NCI-H2029 (cell line): ENCODE measurements at regions not wholly inside any gene's neighbourhood (a gene's known extent, or its start where the extent isn't known, plus 50 kb on each side); places are given as distances from the start of the nearest gene placed in this dataset.
A peak's percentile ranks its signal among the peaks of the same experiment; 100 is the strongest.
"Not testable (repeated sequence)": the region's sequence is repeated elsewhere in the genome, so short reads cannot be mapped to it uniquely, and the experiment has no call there.

Source experiments
- DNase-seq: peaks from one replicate; lab custom pipeline; 2025; lab: John Stamatoyannopoulos, UW

DNA sequence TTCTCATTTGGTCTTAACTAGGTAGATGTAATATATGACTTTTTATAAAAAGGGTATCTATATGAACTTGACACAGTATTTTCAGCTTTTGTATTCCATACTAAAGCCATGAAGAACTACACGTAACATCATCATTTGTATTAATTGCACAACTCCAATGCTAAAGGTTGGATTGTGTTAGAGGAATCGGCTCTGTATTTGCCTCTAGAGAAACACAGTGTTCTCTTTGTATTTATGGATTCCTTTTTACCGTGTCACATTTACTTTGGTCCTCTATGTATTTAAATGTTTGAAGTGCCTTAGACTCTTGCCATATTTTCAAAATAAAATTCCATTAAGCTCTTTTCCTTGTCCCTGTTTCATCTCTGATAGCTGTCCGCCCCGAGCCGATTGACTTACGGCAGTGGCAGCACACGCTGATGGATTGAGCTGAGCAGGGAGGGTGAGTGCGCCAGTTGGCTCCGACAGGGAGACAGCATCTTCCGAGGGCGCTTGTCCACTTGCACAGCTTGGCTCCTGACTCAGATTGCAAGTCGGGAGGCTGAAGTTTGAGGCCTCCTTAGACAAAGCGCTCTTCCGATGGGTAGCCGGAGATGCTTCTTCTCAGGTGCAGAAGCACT, 95.6 kb upstream of the DMRT1 start:
- no peak for DNase-seq

GRCh38 chr9:746661-747434, 94.6 kb upstream of the DMRT1 start:
- DNase-seq, result no peak

DNA sequence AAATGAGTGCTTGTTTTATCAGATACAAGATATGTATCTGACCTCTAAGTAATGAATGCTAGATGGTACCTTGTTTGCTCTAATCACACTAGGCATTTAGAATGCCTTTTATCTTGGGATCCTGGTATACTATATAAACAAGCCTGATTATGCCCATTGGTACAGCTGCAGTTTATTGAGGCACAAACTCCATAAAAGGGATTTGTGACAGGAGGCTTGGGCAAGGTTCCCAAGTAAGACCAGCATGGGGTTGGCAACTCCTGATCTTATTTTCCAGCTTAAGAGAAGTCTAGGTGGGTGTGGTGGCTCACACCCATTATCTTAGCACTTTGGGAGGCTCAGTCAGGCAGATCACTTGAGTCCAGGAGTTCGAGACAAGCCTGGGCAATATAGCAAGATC, 93.9 kb upstream of the DMRT1 start:
- DNase-seq, result no peak

DNA sequence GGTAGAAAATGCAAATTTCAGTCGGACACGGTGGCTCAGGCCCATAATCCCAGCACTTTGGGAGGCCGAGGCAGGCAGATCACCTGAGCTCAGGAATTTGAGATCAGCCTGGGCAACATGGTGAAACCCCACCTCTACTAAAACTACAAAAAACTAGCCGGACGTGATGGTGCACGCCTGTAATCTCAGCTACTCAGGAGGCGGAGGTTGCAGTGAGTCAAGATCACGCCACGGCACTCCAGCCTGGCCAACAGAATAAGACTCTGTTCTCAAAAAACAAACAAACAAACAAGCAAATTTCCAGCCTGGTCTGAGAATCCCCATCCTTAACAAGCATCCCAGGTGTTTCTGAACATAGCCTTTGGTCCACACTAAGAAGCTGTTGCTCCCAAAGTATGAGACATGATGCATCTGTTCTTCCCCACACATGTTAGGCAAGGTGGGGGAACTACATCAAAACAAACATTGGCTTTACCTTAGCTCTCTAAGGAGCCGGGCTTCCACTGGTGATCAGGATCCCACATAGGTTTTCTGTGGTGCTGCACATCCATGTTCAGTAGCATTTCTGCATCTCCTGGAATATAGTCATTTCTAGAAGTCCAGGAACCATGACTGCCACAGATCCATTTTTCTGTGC, 92.5 kb upstream of the DMRT1 start:
- no peak for DNase-seq

DNA sequence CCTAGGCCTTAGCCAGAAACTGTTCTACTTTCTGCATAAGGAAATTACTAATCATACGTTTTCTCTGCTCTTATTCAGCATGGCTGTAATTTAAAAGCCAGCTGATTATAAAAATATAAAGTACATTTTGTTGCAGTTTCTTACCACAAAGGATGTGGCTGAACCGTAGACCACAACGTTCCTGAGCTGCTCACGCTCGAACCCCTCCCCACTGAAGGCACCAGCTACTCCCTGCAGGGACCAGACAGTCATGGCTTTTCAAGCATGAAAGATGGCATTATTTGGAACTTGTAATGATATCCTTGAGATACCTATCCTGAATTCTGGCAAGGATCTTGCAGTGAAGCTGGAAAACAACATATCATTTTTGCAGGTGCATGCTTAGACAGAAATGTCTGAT, 91.8 kb upstream of the DMRT1 start:
- no peak for DNase-seq

- no peak for DNase-seq
These were observed 91.1 kb upstream of the DMRT1 start for GRCh38 chr9:750249-750967.

DNA sequence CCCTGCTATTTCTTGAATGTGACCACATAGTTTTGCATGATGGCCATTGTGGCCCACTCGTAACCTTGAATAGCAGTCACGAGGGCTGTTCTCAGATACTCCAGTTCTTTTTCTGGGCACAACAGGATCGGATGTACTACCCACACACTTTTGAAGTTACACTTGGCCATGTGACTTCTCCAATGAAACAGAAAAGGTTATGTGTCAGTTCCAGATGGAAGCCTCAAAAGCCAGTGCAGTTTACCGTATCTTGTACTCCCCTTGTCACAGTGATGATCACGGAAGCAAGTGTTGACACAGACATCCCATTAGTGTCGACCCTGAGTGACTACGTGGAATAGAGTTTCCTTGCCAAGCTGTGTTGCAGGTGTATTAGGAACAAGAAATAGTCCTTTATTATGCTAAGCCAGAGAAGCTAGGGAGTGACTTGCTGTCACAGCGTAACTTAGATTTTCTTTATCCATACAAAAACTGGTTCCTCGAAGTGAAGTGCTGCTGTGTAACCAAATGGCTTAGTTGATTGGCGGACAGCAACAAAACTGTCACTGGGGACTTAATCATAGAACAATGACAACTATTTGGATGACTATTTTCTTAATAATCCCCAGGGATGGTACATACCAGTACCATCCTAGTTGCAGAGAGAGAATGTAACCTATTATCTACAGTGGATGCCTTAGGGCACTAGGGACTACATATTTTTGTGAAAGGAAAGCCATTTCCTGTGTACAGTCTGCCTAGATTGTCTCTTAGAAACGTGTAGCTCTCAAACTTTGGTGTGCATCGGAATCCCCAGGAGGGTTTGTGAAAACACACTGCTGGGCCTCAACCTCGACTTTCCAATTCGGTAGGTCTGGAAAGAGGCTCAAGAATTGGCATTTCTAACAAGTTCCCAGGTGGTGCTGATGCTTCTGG, 90.1 kb upstream of the DMRT1 start:
- peak; percentile 10 for DNase-seq

DNA sequence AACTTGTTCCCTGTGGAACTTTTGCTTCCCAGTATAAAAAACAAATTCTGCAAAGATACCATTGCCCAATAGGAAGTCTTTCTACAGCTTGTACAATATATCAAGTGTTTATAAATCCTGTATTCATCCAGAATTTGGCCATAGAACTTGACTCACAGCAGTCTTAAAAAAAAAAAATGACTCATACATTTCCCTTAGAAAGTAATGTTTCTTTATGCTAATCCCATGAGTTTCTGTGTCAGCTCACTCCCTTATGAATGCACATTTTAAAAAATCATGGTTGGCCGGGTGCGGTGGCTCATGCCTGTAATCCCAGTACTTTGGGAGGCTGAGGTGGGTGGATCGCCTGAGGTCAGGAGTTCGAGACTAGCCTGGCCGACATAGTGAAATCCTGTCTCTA, 89.3 kb upstream of the DMRT1 start:
- no peak for DNase-seq

DNA sequence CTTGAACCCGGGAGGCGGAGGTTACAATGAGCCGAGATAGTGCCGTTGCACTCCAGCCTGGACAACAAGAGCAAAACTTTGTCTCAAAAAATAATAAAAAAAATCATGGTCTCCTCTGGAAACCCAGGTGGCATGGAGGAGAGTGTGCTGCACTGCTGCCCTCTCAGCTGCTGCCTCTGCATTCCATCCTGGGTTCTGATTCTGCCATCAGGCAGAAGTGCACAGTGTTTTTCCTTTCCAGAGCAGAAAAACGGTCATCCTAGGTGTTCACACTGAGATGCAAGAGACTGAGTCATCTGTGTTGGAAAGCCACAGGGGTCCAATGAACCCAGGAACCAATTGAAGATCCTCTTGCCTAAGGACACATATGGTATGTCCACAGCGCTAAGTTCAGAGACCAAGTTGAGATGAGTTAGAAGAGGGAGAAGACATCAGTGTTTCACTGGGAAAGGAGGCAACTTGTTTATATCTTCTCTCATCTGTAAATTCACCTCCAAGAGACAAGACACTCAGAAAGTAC, 88.8 kb upstream of the DMRT1 start:
- no peak for DNase-seq

- not testable (repeated sequence) for DNase-seq
These were observed 87.8 kb upstream of the DMRT1 start for GRCh38 chr9:753734-754133.

GRCh38 chr9:754150-754931, 87.2 kb upstream of the DMRT1 start:
- no peak for DNase-seq

DNA sequence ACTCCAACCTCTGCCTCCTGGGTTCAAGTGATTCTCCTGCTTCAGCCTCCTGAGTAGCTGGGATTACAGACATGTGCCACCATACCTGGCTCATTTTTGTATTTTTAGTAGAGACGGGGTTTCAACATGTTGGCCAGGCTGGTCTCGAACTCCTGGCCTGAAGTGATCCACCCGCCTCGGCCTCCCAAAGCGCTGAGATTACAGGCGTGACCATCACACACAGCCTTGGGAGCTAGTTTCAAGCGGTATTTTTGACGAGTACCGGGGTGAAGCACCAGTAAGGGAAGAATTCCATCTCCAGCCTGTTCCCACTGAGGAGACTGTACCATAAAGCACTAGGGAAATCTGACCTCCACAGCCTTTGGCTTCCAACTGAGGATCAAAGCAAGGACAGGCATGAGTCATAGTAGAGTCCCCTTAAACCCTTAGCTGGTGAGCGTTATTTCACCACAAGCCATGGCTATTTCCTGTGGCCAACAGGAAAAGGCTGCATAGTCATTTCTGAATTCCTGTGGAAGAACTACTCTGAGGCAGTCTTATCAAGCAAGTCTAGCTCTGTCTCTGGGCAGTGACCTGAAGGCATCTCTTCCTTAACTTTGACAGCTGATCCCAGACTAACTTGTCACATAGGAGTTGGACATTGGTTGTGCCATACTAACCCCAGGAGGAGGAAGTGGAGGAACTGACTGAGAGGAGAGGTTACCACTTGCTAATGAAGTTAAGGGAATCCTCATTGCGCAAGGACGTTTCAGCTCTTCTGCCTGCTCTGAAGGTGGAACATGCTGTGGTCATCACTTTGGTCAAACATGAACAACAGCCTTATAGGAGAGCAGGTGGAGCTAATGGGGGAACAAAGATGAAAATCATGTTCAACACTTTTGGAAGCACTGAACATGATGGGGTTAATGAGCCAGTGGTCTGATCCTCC, 85.8 kb upstream of the DMRT1 start:
- no peak for DNase-seq

DNA sequence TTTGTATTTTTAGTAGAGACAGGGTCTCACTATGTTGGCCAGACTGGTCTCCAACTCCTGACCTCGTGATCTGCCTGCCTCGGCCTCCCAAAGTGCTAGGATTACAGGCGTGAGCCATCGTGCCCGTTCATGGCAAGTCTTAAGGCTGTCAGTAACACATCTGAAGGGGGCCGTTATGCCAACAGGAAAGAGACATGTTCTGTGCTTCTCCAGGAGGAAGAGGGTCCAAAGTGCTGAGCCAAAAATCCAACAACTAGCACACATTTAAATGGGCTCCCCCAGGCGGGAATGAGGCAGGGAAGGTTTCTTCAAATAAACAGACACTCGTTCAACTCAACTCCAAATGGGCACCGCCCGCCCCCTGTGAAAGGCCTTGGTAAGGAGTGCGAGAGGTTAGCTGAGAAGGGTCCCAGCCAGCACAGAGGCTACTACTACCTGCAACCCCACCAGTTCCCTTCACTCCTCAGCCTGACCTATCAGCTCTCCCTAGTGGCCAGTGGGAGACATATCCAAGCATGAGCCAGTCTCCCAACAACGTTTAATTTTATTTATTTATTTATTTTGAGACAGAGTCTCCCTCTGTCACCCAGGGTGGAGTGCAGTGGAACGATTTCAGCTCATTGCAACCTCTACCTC, 84.1 kb upstream of the DMRT1 start:
- peak; percentile 14 for DNase-seq

GRCh38 chr9:758146-758545, 83.4 kb upstream of the DMRT1 start:
- DNase-seq, result no peak

- no peak for DNase-seq
These were observed 82.0 kb upstream of the DMRT1 start for GRCh38 chr9:759541-759940.

GRCh38 chr9:759983-760736, 81.3 kb upstream of the DMRT1 start:
- no peak for DNase-seq

DNA sequence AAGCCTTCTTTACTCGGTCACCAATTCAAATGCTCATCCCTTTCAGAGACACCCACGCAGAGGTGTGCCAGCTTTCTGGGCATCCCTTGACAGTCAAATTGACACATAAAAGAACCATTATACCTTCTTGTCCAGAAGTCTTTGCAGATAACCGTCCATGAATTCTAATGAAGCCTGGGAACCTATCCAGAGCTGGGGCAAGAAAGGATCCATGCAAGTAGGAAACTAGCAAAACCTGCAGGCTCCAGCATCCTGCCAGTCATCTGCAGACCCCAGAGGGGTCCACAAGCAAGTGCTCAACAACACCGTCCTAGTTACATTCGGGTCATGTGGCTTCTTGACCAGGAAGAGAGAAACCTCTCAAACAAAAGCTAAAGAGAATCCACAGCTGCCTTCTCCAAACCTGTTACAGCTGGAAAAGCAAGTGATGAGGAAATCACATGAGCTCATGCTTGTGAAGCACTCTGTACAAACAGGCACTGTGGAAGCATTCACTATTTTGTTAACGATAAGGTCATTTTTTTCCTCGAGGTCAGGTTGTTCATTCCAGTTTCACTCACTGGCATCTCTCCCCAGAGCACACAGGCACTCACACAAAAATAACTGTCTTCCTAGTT, 80.2 kb upstream of the DMRT1 start:
- DNase-seq, result peak; percentile 42
